OCI-LY1 (cell line): ENCODE measurements at regions not wholly inside any gene's neighbourhood (a gene's known extent, or its start where the extent isn't known, plus 50 kb on each side); places are given as distances from the start of the nearest gene placed in this dataset.

Source experiments
- H2AFZ ChIP-seq: fragments of 200-600 bp; sonication (generic), shearing (Covaris generic); 2 replicates; pipeline ENCODE4 v1.6.0; 2014; ENCODE audit warnings: antibody characterized with exemption, mild to moderate bottlenecking, low read length
- H3F3A ChIP-seq: fragments of 200-600 bp; sonication (generic), shearing (Covaris generic); 2 replicates; pipeline ENCODE4 v1.6.0; 2014; ENCODE audit warnings: mild to moderate bottlenecking, antibody characterized with exemption, low read length, moderate library complexity; ENCODE audit not compliant: insufficient read depth
- H3K27ac ChIP-seq: fragments of 200-600 bp; sonication (generic); 2 replicates; pipeline ENCODE4 v1.5.1; 2014; ENCODE audit warnings: low read length, mixed run types, mild to moderate bottlenecking, low read depth; ENCODE audit not compliant: poor library complexity, severe bottlenecking
- H3K27me3 ChIP-seq: fragments of 200-600 bp; sonication (generic); 2 replicates; pipeline ENCODE4 v1.6.0; 2014; ENCODE audit warnings: antibody characterized with exemption, mild to moderate bottlenecking, low read length, moderate library complexity; ENCODE audit not compliant: insufficient read depth
- H3K36me3 ChIP-seq: fragments of 200-600 bp; sonication (generic); 2 replicates; pipeline ENCODE4 v1.6.1; 2014; ENCODE audit warnings: mild to moderate bottlenecking, antibody characterized with exemption, low read length, moderate library complexity, mixed read lengths; ENCODE audit not compliant: insufficient read depth
- H3K4me1 ChIP-seq: fragments of 200-600 bp; sonication (generic); 2 replicates; pipeline ENCODE4 v1.5.1; 2014; ENCODE audit warnings: mild to moderate bottlenecking, low read length, moderate library complexity; ENCODE audit not compliant: insufficient read depth, severe bottlenecking
- H3K4me2 ChIP-seq: fragments of 200-600 bp; sonication (generic), shearing (Covaris generic); 2 replicates; pipeline ENCODE4 v1.6.1; 2014; ENCODE audit warnings: low read length
- H3K4me3 ChIP-seq: fragments of 200-600 bp; sonication (generic); 2 replicates; pipeline ENCODE4 v1.5.1; 2014; ENCODE audit warnings: low read length, low read depth, mild to moderate bottlenecking, mixed read lengths; ENCODE audit not compliant: poor library complexity, severe bottlenecking
- H3K79me2 ChIP-seq: fragments of 200-600 bp; shearing (Covaris generic); 2 replicates; pipeline ENCODE4 v1.6.1; 2016; ENCODE audit warnings: mixed run types, low read length, mixed read lengths; ENCODE audit not compliant: insufficient read depth
- H3K9ac ChIP-seq: fragments of 200-600 bp; sonication (generic), shearing (Covaris generic); 2 replicates; pipeline ENCODE4 v1.6.1; 2014; ENCODE audit warnings: mild to moderate bottlenecking, low read length, mixed read lengths
- H3K9me2 ChIP-seq: fragments of 200-600 bp; sonication (generic), shearing (Covaris generic); 2 replicates; pipeline ENCODE4 v1.6.1; 2014; ENCODE audit warnings: low read depth, mild to moderate bottlenecking, low read length, mixed read lengths
- H3K9me3 ChIP-seq: fragments of 200-600 bp; shearing (Covaris generic); 2 replicates; pipeline ENCODE4 v1.6.1; 2014; ENCODE audit warnings: low read length, mixed read lengths
- H4K20me1 ChIP-seq: fragments of 200-600 bp; sonication (generic), shearing (Covaris generic); 2 replicates; pipeline ENCODE4 v1.6.0; 2016; ENCODE audit warnings: mild to moderate bottlenecking, low read length; ENCODE audit not compliant: insufficient read depth
- CTCF ChIP-seq: fragments of 200-600 bp; sonication (generic), shearing (Covaris generic); IDR thresholded peaks from 2 replicates; pipeline ENCODE4 v1.5.1; 2017; ENCODE audit warnings: mild to moderate bottlenecking, antibody characterized with exemption, low read length, moderate library complexity, mixed read lengths
- EZH2 ChIP-seq: fragments of 200-600 bp; sonication (generic), shearing (Covaris generic); IDR thresholded peaks from 2 replicates; pipeline ENCODE4 v1.8.0; 2017; ENCODE audit warnings: borderline replicate concordance, mixed run types, mild to moderate bottlenecking, antibody characterized with exemption, low read length, moderate library complexity, mixed read lengths

- Histone ChIP-seq H3K4me2 (no peak overlapping the region), H3K36me3 (no peaks in the 10 kb centered on the region), H3K4me3 (no peak overlapping the region), H3K9ac (no peak overlapping the region), H3K9me2 (no peaks in the 10 kb centered on the region), H3K27me3 (no peaks in the 10 kb centered on the region), H3K9me3 (no peaks in the 10 kb centered on the region), H3K4me1 (no peaks in the 10 kb centered on the region), H3K79me2 (no peaks in the 10 kb centered on the region), H2AFZ (no peak overlapping the region), H3F3A (no peaks in the 10 kb centered on the region), H4K20me1 (no peaks in the 10 kb centered on the region), H3K27ac (no peak overlapping the region)
- TF ChIP-seq EZH2 (no peak), CTCF (no peak)
Observed at GRCh38 chr4:160009656-160010493, 907.0 kb downstream of the RAPGEF2 start.

- no peak overlapping the region for H3K4me2 ChIP-seq
- no peak overlapping the region for H3K9ac ChIP-seq
- no peak overlapping the region for H3K4me3 ChIP-seq
- H3K36me3 ChIP-seq: no peaks in the 10 kb centered on the region
- no peaks in the 10 kb centered on the region for H3K79me2 ChIP-seq
- no peaks in the 10 kb centered on the region for H3K9me3 ChIP-seq
- H3K9me2 ChIP-seq: no peaks in the 10 kb centered on the region
- no peak for TF ChIP-seq EZH2
- TF ChIP-seq CTCF: no peak
- no peak overlapping the region for H3K27ac ChIP-seq
- no peaks in the 10 kb centered on the region for H3K4me1 ChIP-seq
- H4K20me1 ChIP-seq: no peaks in the 10 kb centered on the region
- H3K27me3 ChIP-seq: no peaks in the 10 kb centered on the region
- no peaks in the 10 kb centered on the region for H3F3A ChIP-seq
- H2AFZ ChIP-seq: no peak overlapping the region
Observed at GRCh38 chr4:160019936-160020335, 917.1 kb downstream of the RAPGEF2 start.

- Histone ChIP-seq H3K4me1 (no peaks in the 10 kb centered on the region), H4K20me1 (no peaks in the 10 kb centered on the region), H3K4me2 (no peak overlapping the region), H3K9me3 (no peaks in the 10 kb centered on the region), H3K4me3 (no peak overlapping the region), H3K36me3 (no peaks in the 10 kb centered on the region), H3K27me3 (no peaks in the 10 kb centered on the region), H3K9ac (no peak overlapping the region), H3K79me2 (no peaks in the 10 kb centered on the region), H3K27ac (no peak overlapping the region), H3K9me2 (no peaks in the 10 kb centered on the region), H2AFZ (no peak overlapping the region), H3F3A (no peaks in the 10 kb centered on the region)
- TF ChIP-seq CTCF (no peak), EZH2 (no peak)
Observed at GRCh38 chr4:160020804-160021203, 917.9 kb downstream of the RAPGEF2 start.
